GM12864 (cell line): ENCODE measurements at regions not wholly inside any gene's neighbourhood (a gene's known extent, or its start where the extent isn't known, plus 50 kb on each side); places are given as distances from the start of the nearest gene placed in this dataset.

Experiments used
- DNase-seq: peaks from one replicate; pipeline ENCODE4 v3.0.0-alpha.2; 2011; ENCODE audit warnings: low read depth
- H3K4me3 ChIP-seq: 2 replicates; pipeline ENCODE4 v1.5.1; 2011; ENCODE audit warnings: mild to moderate bottlenecking, low read depth, low read length, control low read depth
- TF ChIP-seq, protein P1 (sequence below): IDR thresholded peaks from 2 replicates; pipeline ENCODE4 v1.5.1; 2011; ENCODE audit warnings: low read depth, mild to moderate bottlenecking, moderate library complexity, low read length, control low read depth, inconsistent platforms; ENCODE audit errors: missing control alignments

DNA sequence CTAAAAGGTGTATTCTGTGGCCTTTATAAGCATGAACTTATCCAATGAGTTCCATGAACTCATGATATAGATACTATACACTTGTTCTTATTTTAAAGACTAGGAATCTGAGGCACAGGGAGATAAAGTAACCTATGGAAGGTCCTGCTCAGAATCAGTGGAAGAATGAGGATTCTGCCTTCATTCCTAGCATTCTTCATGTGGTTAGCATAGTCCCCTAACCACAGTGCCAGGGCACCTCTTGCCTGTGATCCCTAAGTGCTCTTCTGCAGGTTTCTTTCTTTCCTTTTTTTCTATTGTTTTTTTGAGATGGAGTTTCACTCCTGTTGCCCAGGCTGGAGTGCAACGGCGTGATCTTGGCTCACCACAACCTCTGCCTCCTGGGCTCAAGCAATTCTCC is 174.1 kb downstream of the C9orf152 start:
- no peak overlapping the region for H3K4me3 ChIP-seq
- no peak for DNase-seq
- TF ChIP-seq, protein P1, sequence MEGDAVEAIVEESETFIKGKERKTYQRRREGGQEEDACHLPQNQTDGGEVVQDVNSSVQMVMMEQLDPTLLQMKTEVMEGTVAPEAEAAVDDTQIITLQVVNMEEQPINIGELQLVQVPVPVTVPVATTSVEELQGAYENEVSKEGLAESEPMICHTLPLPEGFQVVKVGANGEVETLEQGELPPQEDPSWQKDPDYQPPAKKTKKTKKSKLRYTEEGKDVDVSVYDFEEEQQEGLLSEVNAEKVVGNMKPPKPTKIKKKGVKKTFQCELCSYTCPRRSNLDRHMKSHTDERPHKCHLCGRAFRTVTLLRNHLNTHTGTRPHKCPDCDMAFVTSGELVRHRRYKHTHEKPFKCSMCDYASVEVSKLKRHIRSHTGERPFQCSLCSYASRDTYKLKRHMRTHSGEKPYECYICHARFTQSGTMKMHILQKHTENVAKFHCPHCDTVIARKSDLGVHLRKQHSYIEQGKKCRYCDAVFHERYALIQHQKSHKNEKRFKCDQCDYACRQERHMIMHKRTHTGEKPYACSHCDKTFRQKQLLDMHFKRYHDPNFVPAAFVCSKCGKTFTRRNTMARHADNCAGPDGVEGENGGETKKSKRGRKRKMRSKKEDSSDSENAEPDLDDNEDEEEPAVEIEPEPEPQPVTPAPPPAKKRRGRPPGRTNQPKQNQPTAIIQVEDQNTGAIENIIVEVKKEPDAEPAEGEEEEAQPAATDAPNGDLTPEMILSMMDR, result no peak

GRCh38 chr9:110036286-110036685 is 171.7 kb downstream of the C9orf152 start:
- TF ChIP-seq, protein P1, result no peak
- H3K4me3 ChIP-seq, result no peak overlapping the region

DNA sequence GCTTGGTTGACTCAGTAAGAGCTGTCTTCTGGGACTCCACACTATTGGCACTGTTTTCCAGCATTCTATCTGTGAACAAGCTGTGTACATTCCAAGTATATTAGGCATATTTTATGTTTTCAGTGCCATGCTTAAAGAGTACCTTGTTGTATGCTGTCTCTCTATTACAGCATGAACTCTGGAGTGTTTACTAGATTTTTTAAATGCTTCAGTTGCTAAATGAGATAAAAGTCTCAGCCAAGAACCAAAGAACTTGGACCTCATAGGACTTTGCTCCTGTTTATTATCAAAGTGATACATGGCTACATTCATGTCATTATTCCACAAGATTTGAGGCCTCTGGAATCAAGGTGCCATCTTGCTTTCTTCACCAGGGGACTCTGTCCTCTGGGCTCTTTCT is 167.2 kb downstream of the C9orf152 start:
- TF ChIP-seq, protein P1, result no peak
- DNase-seq, result no peak

More at GRCh38 chr9:110036286-110036685, 171.7 kb downstream of the C9orf152 start:
- no peak for DNase-seq

GRCh38 chr9:110041452-110041851 is 166.5 kb downstream of the C9orf152 start:
- no peak overlapping the region for H3K4me3 ChIP-seq
- TF ChIP-seq, protein P1, result no peak
- DNase-seq, result no peak

More for the DNA sequence above, 167.2 kb downstream of the C9orf152 start:
- H3K4me3 ChIP-seq, result no peak overlapping the region

- TF ChIP-seq, protein P1, result no peak
- peak overlapping the region; percentile 96 for H3K4me3 ChIP-seq
- no peak for DNase-seq
Observed at GRCh38 chr9:110047232-110047954, 160.6 kb downstream of the C9orf152 start.

DNA sequence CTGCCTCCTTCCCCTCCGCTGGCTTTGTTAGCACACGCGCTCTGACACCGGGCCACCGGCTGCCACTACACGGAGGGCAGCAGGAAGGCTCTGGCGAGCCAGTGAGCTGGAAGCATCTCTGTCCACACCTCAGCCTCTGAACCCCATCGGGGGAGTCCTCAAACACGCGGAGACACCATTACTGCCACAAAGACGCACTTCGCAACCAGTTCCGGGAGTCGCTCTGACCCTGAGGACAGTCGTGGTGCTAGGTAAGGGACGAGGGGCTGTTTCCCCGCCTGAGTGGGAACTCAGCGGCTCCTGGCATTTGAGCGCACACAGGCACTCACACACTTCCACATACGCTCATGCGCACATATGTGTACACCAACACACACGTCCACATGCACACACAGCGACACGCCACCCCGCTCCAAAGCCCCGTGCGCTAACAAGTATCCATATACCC is 160.0 kb downstream of the C9orf152 start:
- DNase-seq, result peak; percentile 22
- H3K4me3 ChIP-seq, result peak overlapping the region; percentile 96
- TF ChIP-seq, protein P1, result no peak

DNA sequence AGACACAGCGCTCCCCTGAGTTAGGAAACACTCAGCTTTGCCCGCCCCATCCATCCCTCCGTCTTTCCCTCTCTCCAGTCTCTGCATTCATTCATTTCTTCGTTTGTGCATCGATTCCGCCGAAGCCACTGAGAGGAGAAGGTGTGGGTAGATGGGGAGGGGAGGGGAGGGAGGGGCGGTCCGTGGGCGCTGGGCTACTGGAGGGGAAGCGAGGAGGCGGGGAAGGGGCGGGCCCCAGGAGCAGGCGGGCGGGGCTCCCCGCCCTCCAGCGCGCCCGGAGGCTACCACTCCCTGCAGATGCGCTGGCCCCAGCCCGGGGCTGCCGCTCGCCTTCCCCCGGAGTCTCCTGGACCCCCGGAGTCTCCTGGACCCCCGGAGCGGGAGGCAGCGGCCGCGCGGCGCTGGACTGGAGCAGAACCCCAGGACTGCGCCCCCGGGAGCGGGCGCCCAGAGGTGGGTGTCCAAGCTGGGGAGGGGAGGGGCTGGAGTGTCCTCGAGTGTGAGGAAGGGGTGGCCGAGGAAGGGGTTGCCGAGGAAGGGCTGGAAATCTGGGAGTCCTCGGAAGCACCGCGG is 159.5 kb downstream of the C9orf152 start:
- TF ChIP-seq, protein P1, result no peak
- DNase-seq, result peak; percentile 45
- H3K4me3 ChIP-seq, result peak overlapping the region; percentile 96
